CMK (cell line): ENCODE measurements at regions not wholly inside any gene's neighbourhood (a gene's known extent, or its start where the extent isn't known, plus 50 kb on each side); places are given as distances from the start of the nearest gene placed in this dataset.

ENCODE experiments used
- DNase-seq: peaks from one replicate; pipeline ENCODE4 v3.0.0-alpha.2; 2010; ENCODE audit warnings: low read depth

DNA sequence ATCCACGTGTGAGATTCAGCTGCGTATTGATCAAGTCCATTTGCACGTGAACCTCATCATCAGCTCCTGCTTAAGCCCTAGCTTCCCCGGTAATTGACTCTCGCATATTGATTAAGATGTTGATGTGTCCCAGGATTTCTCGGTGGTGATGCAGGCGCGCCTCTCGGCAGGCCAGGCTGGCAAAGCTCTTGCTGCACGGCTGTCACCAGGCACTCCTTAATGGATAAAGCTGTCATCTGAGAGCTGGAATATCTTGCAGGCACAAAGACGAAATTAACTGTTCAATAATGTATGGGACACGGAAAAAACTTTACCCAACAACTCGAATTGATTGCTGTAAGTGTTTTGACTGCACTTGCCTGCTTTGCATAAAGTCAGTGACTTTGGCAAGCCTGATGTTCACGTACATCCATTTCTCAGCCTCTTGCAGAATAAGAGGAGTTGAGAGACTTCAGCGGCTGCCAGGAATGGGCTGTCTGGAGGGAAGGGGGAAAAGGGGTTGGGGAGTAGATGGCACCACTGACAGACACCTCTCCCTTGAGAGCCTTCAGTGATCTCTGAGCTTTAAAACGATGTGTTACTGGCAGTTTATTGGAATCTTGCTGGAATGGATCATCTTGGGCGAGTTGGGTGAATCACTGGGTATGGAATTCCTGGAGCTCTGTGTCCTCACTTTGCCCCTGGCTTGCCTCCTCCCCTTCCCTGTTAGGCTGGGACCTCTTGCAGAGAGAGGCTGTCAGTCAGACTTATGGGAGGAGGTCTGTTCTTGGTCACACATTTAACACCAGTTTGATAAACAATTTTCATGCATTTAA is 650.3 kb downstream of the CCDC171 start:
- DNase-seq, result no peak

- no peak for DNase-seq
These were observed 651.1 kb downstream of the CCDC171 start for GRCh38 chr9:16203729-16204573.

GRCh38 chr9:16205455-16205854 is 652.6 kb downstream of the CCDC171 start:
- no peak for DNase-seq

DNA sequence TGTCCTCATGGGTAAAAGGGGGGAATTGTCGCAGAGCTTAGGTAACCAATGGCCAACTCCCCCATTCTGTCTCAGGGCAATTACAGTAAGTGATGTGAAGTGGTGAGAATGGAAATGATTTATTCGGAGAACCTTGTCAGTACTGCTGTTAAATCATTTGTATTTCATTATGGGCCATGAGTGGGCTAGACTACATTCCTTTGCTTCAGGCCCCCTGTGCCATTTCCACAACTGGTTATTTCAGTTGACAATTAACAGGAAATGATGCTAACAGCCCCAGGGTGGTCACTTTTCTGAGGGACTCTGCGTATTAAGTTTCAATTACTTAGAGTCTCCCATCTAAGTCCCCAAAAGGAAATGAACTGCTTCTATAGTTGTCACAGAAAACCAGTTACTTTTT is 653.7 kb downstream of the CCDC171 start:
- no peak for DNase-seq

- DNase-seq, result no peak
These were observed 654.3 kb downstream of the CCDC171 start for GRCh38 chr9:16207161-16207560.

- DNase-seq, result no peak
These were observed 657.6 kb downstream of the CCDC171 start for GRCh38 chr9:16210440-16210839.

DNA sequence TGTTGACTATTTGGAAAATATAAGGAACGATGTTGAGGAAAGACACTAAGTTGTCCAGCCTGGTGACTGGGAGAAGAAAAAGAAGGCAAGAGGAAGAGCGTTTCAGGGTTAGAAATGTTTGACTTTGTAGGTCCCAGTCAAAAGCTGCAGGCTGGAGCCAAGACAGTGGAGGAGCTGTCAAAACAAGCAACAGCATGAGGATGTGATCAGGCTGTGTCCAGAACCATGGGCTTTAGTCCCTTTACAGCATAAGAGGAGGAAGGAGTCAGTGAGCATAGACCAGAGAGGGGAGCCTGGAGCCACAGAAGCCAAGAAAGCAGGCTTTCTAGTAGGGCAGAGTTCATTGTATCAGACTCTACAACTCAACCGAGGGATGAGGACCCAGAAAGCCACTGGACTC is 658.5 kb downstream of the BNC2 start:
- DNase-seq, result no peak

GRCh38 chr9:16213781-16214515 is 656.5 kb downstream of the BNC2 start:
- DNase-seq, result no peak

DNA sequence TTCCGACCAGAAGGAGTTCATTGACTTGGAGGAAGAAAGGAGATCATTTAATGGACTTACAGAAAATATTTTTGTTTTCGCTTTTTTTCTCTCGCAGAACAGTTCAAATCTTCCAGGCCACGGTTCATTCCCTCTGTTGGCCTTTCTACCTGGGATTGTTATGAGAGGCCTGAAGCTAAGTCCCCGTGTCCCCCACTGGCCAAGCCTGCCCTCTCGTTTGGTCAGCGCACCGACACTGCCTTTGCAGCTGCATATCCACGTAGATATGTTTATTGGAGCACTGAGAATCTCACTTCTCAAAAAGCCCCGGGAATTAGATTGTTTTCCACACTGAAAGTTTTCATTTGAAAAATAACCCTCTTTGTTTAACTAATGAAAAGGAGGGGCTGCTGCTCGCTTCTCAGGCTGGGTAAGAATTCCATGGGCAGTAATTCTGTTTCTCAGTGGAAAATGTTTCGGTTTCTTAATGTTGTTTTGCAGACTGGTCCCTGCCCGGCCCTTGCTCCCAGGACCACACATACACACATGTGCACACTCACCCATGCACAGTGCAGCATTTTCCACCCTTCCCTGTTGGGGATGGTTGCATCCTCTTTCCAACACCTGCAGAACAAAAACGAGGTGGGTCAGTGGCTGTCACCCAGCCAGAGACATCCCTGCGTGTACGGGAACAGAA is 655.7 kb downstream of the BNC2 start:
- DNase-seq, result no peak

GRCh38 chr9:16215353-16215680 is 655.2 kb downstream of the BNC2 start:
- no peak for DNase-seq

- no peak for DNase-seq
These were observed 652.3 kb downstream of the BNC2 start for GRCh38 chr9:16217943-16218701.

DNA sequence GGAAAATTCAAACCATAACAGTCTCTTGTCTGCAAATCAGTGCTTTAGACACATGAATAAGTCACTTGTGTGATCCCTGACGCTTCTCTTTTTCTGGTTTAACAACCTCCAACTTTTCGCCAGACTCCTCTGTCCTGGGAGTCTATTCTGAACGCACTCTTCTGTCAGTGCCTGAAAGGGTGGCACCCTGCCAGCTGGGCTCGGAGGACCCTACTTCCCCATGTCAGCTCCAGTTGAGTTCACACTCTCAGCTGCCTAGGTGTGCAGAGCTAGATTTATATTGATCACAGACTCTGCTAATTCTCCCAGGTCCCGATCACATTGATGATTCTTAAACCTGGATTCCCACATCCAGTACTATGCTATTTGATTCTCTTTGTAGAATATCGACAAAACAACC is 649.1 kb downstream of the BNC2 start:
- no peak for DNase-seq

DNA sequence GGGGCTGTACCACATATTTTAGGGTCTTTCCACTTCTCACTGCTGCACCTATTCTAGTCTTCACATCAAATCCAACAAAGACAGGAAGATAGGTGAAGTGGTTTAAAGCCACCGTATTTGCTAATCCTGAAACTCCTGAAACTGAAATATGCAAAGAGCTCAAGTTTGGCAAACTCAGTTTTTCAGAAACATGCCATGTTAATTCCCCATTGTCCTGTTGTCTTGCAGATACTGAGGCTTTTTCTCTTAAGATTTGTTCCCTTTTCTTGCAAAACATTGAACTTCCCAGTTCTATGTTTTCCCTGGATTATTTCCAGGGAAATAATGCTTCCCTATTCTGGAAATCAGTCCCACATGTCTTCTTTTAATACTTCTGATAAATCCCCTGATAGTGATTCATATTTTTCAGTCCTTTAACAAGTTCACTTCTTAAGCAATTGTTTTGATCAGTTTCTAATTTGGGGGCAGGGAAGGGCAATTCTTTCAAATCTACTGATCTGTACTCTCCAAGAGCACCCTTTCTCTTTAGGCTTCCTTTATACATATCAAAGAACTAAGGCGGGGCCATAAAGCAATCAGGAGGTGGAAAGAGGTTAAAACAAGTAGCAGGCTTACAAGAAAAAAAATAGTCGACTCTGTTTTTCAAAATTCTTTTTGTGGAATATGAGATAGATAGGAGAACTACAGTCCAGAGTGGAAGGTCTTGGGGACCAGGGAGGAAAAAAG is 648.5 kb downstream of the BNC2 start:
- no peak for DNase-seq

- DNase-seq, result no peak
These were observed 647.2 kb downstream of the BNC2 start for GRCh38 chr9:16223074-16223871.

DNA sequence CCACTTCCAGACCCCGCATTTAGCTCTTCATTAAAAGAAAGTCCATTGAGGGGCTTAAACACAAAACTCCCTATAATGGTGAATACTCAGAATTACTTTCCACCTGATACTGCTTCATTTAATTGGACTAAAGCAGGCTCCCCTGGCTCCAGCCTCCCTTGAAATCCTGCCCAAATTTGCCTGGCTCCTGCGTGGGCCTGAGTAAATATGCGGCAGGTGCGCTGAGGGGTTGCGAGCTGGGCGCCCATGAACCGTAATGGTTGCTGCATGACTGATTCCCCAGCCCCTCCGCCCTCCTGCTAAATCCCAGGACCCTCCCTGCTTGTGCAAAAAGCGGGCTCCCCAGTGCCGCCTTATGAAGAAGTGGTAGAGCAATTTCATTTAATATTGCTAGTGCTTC is 639.7 kb downstream of the BNC2 start:
- no peak for DNase-seq

DNA sequence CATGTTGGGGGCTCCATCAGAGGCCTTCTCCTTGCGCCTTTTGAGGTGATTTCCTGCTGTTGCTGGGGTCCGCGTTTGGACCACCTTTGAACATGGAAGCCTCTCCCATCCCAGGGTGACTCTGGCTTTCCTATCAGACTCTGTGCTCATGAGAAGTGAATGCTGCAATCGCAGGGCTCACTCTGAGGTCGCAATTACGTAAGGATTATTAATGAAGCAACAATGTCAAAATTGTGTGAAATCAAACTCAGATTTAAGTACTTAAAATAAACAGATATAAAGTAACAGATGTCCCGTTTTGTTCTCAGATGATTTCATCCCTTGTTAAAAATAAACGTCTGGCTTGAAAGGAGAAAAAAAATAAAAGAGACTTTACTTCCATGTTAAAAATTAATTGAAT is 634.2 kb downstream of the BNC2 start:
- no peak for DNase-seq

- no peak for DNase-seq
These were observed 633.6 kb downstream of the BNC2 start for GRCh38 chr9:16236882-16237281.

DNA sequence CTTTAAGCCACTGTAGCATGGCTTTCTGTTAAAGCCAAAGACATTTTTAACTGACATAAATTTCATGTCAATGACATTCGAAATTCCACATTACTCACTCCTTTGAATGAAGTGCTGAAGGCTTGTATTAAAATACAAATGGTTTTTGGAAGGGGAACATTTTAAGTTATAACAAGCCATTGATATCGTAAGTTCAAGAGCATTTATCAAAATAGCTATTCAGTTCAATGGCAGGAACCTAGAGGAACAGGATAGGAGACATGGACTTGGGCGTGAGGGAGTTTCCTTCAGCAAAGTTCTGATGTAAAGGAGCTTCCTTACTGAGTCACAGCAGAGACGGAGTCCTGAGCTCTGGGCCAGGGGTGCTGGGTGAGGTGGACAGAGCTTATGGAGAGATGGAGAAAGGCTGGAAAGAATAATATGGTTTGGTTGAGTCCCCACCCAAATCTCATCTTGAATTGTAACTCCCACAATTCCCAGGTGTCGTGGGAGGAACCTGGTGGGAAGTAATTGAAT is 631.8 kb downstream of the BNC2 start:
- no peak for DNase-seq

GRCh38 chr9:16241231-16241630 is 629.2 kb downstream of the BNC2 start:
- DNase-seq, result no peak

DNA sequence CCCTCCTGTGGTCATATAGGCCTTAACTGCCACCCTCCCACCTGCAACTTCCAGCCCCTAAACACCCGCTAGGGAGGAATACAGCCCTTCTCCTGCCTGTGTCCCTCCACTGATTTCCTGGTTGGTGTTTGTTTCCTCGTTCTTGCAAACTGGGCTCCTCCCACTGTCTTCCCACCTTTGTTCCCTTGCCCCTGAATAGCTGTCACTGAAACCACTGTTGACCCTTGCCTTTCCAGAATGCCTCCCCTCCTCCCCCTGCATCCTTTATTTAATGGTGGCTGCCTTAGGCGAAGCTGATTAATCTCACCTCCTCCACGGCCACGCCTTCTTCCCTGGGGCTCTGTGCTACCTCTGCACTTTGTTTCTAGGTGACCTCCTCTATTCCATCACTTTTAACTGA is 626.7 kb downstream of the BNC2 start:
- no peak for DNase-seq
